HG03520 (cell line): ENCODE measurements at regions not wholly inside any gene's neighbourhood (a gene's known extent, or its start where the extent isn't known, plus 50 kb on each side); places are given as distances from the start of the nearest gene placed in this dataset.

Experiments used
- ATAC-seq: cut with Tn5 transposase; IDR thresholded peaks from one replicate; pipeline ENCODE4 v1.9.1; 2021; ENCODE audit warnings: mild to moderate bottlenecking, moderate library complexity; ENCODE audit not compliant: unreplicated experiment

DNA sequence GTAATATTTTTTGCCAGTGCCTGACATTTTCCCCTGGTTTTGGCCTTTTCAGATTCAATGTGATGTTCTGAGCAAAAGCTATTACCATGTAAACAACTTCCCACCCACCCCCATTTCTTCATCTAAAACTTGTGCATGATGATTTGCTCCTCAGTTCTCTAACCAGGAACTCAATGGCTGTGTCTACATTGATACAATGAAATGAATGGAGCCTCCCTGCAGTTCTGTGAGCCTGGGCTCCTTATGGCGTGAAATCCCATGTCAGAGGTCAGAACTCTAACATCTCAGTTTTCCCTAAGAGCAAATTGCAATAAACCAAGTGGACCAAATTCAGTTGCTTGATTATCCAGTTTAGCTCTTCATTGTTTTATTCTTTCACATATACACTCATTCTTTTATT is 534.8 kb upstream of the LCORL start:
- no peak for ATAC-seq

DNA sequence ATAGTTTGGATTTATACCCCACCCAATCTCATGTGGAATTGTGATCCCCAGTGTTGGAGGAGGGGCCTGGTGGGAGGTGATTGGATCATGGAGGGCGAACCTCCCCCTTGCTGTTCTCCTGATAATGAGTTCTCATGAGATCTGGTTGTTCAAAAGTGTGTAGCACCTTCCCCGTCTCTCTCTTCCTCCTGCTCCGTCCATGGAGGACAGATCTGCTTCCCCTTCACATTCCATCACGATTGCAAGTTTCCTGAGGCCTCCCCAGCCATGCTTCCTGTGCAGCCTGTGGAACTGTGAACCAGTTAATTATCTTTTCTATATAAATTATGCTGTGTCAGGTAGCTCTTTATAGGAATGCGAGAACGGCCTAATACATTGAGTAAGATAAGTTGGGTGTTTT is 518.8 kb upstream of the LCORL start:
- no peak for ATAC-seq

DNA sequence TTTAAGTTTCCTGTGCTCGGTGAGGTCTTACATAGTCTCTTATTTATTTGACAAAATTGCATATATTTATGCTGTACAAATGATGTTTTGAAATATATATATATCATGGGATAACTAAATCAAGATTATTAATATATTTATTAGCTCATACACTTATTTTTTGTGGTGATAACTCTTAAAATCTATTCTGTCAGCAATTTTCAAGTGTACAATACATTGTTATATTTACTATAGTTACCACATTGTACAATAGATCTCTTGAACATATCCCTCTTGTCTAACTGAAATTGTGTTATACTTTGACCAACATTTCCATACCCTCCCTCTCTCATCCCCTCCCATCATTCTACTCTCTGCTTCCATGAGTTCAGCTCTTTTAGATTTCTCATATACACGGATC is 516.6 kb upstream of the LCORL start:
- no peak for ATAC-seq

DNA sequence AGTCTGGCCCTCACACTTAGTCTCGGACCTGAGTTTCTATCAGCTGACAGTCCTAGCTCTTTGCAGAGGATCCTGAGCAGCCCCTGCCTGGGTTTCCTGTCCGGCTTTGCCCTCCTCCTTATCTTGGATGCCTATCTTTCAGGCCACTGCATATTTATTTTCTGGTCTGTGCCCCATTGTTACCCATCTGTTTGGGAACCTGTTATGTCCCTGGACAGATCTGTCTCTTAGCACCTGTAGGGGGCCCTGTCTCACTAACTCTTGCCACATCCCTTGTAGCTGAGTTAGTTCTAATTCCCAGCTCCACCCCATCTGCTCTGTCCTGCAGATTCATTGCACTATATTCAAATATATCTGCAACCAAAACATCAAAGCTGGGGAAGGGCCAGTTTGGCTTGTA is 514.9 kb upstream of the LCORL start:
- no peak for ATAC-seq

GRCh38 chr4:18535948-18536347 is 514.4 kb upstream of the LCORL start:
- ATAC-seq, result no peak

DNA sequence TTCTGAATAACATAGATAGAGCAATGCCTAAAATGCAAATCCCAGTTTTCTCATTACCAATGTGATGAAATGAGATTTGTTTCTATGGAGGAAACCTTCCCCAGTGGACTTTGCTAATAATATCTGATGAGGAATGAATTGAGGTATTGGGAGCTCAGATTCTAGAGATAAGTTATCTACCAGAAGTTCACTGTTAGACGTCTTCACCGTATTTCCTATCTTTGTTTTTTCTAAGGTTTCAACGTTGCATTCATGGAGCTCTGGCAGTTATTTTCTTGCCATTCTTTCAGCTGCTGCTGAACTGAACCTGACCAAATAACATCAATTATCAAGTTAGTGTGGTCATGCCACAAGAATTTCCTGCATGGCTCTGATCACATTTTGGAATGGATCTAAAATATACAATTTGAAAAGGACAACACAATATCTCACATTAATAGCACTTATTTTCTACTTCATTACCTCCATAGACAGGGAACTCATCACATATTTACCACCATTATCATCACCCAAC is 511.8 kb upstream of the LCORL start:
- ATAC-seq, result no peak

DNA sequence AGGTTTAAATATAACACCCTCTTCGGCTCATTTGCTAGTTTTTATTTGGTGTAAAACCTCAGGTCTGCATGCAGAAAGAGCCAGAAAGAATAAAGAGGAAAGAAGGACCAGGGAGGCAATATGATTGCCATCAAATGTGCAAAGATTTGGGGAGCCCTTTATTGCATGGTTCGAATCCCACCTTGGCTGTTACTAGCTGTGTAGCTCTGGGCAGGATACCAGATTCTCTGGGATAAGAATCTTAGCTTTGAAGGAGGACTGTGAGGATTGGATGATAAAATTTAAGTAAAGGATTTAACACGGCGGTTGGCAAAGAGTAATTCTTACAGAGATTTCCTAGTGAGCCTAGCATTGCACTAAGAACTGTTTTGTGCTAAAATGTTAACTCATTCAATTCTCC is 510.2 kb upstream of the LCORL start:
- no peak for ATAC-seq

DNA sequence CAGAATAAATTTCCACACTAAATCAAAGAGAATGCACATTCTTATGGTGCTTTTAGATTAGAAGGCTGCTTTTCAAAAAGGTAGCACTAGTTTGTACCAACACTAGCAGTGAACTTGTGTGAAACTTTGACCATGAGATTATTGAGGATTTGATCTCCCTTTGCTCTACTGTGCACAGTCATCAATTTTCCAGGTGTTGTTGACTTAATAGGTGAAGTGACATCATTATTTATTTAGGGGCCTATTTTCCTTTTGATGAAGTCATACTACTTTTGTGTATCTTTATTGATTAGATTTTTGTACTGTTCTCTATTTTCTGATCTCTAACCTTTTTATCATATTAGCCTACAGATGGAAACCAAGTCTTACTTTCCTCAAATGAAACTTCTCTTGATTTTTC is 507.9 kb upstream of the LCORL start:
- no peak for ATAC-seq

- no peak for ATAC-seq
Observed at GRCh38 chr4:18524667-18525066, 503.1 kb upstream of the LCORL start.

DNA sequence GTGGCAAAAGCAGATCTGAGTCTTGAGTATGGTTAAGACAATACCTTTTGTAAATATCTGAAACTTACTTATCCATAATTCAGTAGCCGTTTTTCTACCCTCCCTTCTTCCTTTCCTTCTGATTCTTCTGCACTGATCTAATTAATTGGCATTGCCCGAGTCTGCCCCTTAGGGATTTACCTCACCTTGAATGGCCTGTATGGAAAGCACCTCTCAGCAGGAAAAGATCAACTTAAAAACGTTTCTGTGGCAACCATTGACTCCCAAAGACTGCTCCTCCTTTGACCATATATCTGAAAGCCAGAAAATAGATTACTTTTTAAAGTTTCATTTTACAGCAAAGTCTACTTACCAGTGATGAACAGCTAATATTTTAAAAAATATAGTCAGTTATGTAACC is 496.5 kb upstream of the LCORL start:
- ATAC-seq, result no peak

DNA sequence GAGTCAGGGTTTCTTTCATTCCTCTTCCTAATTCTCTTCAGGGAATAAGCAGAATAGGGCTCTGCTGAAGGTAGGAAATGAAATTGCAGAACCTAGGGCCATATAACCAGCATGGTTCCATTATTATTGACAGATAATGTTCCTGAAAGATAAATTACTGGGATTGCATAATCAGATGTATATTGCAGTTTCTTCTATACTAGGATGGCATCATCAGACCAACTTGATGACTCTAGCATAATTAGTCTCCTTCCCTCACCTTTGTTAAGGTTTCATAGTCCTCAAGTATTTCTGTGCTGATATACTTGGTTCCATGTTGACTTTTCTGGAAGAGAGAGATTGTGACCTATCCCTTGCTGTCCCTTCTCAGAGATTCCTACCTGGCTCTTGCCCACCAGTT is 492.3 kb upstream of the LCORL start:
- no peak for ATAC-seq

- no peak for ATAC-seq
Observed at GRCh38 chr4:18512718-18513117, 491.2 kb upstream of the LCORL start.

GRCh38 chr4:18511727-18512126 is 490.2 kb upstream of the LCORL start:
- no peak for ATAC-seq

- ATAC-seq, result no peak
Observed at GRCh38 chr4:18508786-18509185, 487.2 kb upstream of the LCORL start.

- no peak for ATAC-seq
Observed at GRCh38 chr4:18480928-18481327, 459.4 kb upstream of the LCORL start.

GRCh38 chr4:18480342-18480741 is 458.8 kb upstream of the LCORL start:
- no peak for ATAC-seq

- ATAC-seq, result no peak
Observed at GRCh38 chr4:18479825-18480224, 458.3 kb upstream of the LCORL start.

- ATAC-seq, result no peak
Observed at GRCh38 chr4:18463987-18464559, 442.5 kb upstream of the LCORL start.

GRCh38 chr4:18458465-18458864 is 436.9 kb upstream of the LCORL start:
- ATAC-seq, result no peak

DNA sequence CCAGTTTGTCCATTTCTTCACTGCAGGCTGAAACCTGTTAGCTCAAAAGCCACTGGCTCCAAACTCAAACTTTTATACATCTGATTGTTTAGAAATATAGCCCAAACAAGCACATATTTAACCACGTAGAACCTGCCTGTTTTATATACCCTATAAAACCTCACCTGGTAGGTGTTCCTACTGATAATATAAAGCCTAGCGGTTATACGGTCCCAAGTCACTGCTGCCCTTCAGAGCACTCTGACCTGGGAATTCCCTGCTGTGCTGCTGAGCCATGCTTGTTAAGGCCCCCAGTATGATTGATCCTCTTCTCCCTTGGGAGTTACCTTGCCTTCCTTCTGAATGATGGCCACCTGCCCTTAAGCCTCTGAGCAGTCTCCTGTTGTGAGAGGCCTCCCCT is 432.8 kb upstream of the LCORL start:
- ATAC-seq, result no peak

GRCh38 chr4:18445110-18445509 is 423.6 kb upstream of the LCORL start:
- ATAC-seq, result no peak

DNA sequence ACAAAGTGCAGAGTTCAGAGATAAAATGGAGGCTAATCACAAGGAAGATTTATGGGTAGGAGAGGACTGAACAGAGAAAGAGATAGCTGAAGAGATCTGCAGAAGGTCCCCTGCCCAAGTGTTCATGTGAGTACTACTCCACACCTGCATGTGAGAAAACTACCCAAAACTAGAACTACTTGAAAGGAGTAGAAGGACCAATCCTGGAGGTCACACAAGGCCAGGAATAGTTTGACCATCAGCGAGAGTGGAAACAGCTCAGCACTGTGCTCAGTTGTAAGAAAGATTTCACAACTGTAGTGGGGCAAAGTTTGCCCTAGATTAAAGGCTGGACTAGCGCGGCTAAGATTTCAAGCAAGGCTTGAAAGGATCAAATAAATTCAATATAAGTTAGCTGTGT is 422.7 kb upstream of the LCORL start:
- no peak for ATAC-seq

GRCh38 chr4:18442957-18443356 is 421.4 kb upstream of the LCORL start:
- no peak for ATAC-seq
